ENCODE measurements at regions not wholly inside any gene's neighbourhood (a gene's known extent, or its start where the extent isn't known, plus 50 kb on each side); places are given as distances from the start of the nearest gene placed in this dataset.

- TF ChIP-seq CTCF (optimal IDR thresholded peaks at IDR 0.05 in 1 of 3, IDR thresholded peaks at IDR 0.05 in 1 of 3, conservative IDR thresholded peaks at IDR 0.05 in 1 of 3; ENCODE audit: extremely low read depth in 1 of 3, insufficient read depth in 2 of 3, low read length in 3 of 3) (no peak), EZH2 (IDR thresholded peaks at IDR 0.05; ENCODE audit: low read length) (no peak)
These were observed 97.2 kb downstream of the CARTPT start for GRCh38 chr5:71816307-71816706.
